Effector CD8-positive, alpha-beta T cell (primary cell): ENCODE measurements at regions not wholly inside any gene's neighbourhood (a gene's known extent, or its start where the extent isn't known, plus 50 kb on each side); places are given as distances from the start of the nearest gene placed in this dataset.
"Not testable (repeated sequence)": the region's sequence is repeated elsewhere in the genome, so short reads cannot be mapped to it uniquely, and the experiment has no call there.

ENCODE experiments used
- DNase-seq: peaks from one replicate; lab custom pipeline; 2025; lab: John Stamatoyannopoulos, UW

DNA sequence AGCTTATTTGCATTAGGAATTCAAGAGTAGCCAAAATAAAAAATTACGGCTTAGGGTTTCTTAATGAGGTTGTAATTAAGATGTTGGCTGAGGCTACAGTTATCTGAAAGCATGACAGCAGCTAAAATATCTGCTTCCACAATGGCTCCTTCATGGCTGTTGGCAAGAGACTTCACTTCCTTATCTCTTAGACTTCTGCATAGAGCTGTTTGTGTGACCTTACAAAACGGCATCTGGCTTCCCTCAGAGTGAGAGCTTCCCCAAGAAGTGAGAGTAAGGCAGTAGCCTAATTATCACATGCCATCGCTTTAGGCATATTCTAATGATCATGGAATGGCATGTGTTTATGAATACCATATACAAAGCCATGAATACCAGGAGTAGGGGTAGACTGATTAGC lies 57.6 kb downstream of the CCDC59 start:
- no peak for DNase-seq

DNA sequence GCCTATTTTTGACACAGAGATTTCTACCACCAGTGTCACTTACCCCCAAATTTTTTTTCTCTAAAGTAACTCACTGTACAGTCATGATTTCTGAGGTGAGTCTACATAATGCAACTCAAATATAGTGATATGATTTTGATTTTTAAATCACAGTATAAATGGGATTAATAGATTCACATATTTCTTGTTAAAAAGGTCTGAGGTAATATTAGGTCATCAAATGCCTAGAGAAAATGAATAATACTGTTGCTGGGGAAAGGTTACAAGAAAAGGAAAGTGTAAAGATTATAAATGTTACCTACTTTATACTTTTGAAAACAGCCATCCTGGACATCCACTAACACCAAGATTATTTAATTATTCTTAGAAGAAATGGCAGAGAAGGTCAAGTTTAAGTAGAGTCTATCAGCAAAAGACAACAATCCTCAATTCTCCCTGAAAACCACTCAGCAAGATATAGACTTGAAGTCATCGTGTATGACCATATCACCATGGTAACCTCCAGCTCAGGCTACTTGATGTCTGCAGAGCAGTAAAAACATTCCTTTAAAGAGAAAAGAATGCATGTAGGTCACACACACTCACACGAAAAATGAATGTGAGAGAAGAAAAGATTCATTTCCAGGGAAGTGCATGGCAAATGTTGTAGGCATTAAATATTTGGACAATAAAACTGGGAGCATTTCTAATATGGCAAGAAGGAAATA lies 58.7 kb downstream of the CCDC59 start:
- no peak for DNase-seq

DNA sequence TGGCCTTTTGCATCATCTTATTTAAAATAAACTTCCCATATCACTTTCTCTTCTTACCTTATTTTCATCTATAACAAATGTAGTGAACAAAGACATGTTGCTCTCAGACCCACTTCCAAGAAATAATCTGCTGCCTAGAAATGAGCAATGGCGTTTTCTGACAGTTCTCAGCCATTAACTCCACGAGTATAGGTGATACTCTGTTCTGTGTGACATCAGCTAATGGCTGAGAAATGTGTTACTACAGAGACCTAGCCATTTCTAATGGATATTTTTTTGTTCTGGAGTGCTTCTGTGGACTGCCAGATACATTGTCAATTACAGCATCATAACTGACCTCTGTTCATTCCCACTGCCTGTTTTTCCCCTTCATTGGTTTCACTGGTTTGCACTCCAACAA lies 67.8 kb downstream of the CCDC59 start:
- DNase-seq, result no peak

DNA sequence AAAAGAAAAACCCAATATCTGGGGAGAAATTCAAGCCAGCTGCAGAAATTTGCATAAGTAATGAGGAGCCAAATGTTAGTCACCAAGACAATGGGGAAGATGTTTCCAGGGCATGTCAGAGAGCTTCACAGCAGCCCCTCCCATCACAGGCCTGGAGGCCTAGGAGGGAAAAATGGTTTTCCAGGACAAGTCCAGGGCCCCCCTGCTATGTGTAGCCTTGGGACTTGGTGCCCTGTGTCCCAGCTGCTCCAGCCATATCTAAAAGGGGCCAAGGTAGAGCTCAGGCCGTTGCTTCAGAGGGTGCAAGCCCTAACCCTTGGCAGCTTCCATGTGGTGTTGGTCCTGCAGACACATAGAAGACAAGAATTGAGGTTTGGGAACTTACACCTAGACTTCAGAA lies 76.9 kb downstream of the CCDC59 start:
- not testable (repeated sequence) for DNase-seq

DNA sequence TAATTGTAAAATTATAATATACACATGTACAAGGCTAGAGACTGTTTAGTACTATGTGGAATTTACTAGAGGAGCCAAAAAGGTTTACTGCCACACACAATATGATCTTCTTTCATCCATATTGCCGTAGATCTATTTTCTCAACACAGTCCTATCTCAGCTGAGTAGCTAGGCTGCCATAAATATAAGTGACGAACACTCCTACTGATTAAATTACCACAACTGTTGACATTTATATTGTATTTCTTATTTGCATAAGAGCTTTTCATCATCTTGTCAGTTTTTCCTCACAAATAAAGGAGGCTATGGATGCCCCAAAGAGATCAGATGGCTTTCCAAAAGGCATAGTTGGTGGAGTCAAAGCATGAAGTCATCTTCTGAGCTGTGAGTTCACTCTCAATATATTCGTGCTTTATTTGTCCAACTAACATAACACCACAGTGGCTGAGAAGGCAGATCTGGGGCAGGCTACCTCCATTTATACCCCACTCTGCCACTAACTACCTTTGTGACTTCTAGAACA lies 78.6 kb downstream of the CCDC59 start:
- no peak for DNase-seq

DNA sequence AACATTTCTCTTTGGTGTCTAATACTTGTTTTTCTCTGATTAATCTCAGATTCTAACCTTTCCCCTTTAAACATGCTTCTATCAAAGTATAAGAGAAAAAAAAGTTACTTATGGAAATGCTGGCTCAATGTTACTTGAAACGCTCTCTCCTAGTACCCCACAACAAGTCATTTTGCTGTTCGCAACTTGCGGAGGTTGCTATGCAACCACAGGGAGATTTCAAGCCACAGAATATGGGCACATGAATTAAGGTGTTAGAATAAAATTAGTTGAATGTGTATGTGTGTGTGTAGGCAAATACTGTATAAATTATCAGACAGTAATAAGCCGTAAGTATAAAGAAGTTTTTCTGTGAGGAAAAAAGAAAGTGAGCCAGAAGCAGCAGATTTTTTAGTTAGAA lies 80.6 kb downstream of the CCDC59 start:
- DNase-seq, result no peak

DNA sequence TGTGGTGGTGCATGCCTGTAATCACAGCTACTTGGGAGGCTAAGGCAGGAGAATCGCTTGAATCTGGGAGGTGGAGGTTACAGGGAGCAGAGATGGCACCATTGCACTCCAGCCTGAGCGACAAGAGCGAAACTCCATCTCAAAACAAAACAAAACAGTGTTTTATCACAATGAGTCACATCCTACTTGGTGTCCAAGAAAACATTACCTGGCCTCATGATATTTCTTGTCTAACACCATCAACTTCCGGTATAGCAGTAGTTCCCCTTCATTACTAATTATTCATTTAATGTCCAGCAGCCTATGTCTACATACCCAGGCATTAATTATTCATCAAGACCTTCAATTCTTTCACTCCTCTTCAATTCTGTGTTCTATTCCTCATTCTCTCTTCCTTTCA lies 115.5 kb downstream of the CCDC59 start:
- DNase-seq, result no peak

DNA sequence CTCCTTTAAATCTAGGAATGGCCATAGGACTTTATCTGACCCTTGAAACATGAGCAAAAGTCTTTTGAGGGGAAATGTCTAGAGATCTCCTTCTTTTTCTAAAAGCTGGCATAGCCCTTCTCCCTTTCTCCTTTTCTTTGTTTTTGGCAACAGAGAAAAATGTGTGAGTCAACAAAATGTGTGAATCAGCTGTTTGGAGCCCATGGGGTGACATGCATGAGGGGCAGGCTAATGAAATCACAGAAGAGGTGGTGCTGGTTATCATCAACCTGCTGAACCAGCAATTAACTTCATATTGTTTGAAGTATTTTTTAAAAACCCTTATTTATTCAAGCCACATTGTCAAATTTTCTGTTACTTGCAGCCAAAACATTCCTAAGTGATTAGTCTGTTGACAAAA lies 132.3 kb downstream of the CCDC59 start:
- DNase-seq, result no peak

DNA sequence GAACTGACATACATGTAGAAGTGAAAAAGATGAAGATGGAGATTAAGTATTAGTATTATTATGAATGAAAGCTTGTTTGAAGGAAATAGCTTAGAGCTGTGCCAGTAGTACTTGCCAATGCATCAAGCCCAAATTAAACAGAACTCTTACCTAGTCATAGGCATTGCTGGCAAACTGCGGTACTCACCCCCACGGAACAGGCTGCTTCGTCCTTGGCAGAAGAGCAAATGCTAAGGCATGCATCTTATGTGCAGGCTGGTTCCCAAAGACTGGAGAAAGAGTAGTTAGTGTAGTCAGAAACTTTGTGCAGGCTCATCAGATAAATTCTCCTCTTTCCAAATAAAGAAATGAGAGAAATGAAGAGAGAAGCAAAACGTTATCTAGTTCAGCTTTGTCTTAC lies 134.8 kb downstream of the CCDC59 start:
- DNase-seq, result no peak

DNA sequence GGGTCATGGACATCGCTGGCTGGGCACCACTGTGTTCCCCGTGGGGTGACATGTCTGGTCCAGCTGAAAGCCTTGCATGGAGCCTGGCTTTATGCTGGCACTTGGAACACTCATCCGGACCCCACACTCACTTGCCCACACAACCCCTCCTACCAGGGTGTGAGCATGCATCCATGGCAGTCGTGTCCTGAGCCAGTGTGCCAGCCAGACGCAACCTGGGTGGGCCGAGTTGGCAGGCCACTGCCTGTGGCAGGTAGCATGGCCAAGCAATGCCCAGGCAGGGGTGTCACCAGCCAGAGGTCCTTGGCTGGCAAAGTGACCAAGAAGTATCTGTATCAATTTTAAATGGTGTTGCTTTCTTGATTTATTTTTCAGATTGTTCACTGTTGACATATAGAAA lies 141.7 kb downstream of the CCDC59 start:
- no peak for DNase-seq

DNA sequence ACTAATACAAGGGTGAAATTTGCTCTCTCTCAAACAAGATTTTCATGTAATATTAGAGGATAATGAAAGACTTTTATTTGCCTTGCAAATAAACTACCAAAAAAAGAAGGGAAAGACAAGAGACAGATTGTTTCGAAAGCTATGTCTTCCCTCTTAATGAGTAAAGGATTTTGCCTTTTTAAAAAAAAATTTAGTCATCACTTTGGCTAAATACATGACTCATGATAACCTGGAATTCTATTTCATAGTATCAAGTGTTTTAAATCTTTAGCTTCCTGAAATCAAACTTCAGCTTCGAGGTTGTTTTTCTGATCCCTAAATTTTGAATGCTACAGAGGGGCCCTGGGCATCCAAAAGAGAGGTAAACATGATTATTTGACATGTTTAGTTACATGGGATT lies 144.4 kb downstream of the CCDC59 start:
- DNase-seq, result no peak

DNA sequence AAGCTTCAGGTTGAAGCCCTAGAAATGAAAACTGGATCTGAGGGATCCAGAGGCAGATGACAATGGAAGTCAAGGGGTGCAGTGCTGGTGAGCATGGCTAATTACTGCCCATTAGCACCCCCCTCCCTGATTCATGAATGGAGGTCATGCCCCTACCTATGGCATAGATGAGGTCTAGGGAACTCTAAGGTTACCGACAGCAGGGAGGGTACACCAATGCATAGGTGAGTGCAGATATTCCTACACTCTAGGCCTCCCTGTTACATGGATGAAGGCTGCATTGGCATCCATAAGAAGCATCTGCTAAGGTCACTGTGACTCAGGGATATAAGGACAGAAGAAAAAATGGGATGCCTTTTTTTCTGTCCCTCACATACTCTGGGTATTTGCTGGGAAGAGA lies 147.3 kb downstream of the CCDC59 start:
- DNase-seq, result no peak

DNA sequence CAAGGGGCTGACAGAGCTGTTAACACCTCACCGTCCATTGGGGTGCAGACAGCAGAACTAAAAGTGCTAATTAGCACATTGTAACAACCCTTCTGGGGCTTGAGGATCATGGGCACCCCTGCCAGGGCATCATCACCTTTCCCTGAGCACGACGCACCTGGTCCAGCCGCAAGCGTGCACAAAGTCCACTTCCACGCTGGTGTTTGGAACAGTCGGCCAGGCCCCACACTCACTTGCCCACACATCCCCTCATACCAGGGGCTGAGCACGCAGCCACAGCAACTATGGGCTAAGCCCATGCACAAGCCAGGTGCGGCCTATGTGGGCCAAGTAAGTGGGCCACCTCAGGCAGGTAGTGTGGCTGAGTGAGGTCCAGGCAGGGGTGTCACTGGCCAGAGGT lies 148.7 kb downstream of the CCDC59 start:
- DNase-seq, result no peak

DNA sequence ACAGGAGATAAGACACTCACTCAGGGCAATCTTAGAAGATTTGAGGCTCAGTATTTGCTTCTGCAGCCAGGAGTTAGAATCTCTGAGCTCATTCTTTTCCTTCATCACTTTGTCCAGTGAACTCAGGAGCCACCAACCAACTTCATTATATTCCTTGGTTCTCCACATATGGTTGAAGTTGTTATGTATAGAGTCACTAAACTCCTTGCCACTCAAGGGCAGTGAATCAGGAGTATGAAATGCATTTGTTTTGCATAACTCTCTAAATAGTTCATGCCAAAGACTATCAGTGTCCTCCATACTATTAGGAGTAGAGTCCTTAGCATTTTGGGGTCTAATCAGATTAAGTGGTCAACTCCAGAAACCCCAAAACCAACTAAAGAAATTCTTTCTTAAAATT lies 150.6 kb downstream of the CCDC59 start:
- no peak for DNase-seq

DNA sequence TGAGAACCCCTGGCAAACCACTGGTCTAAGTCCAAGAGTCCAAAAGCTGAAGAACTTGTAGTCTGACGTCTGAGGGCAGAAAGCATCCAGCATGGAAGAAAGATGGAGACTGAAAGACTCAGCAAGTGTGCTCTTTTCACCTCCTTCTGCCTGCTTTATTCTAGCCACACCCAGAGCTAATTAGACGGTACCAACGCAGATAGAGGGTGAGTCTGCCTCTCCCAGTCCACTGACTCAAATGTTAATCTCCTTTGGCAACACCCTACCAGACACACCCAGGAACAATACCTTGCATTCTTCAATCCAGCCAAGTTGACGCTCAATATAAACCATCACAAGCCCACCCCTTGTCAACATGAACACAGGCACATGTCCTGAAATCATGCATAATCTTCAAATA lies 155.1 kb downstream of the CCDC59 start:
- DNase-seq, result no peak

DNA sequence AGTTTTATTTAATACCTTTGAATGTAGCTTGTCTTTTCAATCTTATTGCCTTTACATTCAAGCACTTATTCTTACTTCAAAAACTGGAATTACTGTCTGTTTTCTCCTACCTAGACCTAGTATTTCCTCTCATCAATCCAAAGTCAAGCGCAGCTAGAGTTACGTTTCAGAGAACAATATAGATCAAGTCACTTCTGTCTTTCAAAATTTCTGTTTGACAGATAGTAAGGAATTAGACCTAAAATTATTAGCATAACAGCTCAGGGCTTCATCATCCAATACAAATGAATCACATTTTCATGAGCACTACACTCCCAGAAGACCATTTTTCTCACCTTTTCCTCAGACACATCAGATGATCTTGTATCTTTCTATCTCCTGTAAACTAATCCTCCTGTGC lies 170.6 kb downstream of the CCDC59 start:
- DNase-seq, result no peak

DNA sequence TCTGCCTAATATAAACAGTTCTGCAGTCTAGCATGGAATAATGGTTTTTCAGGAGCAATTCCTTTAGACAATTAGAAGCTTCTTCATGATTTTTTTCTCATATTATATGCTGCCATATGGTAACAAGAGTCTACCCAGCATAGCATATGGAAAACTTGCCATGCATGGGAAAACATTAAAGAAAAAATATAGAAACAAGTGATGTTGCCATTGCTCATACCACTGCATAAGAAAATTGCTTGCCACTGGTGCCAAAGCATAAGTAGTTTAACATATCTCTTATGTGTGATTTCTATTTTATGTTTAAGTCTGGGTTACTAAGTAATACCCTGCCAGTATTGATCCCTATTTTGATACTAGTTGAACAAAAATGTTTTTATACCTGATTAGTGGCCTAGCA lies 171.2 kb downstream of the CCDC59 start:
- DNase-seq, result no peak

DNA sequence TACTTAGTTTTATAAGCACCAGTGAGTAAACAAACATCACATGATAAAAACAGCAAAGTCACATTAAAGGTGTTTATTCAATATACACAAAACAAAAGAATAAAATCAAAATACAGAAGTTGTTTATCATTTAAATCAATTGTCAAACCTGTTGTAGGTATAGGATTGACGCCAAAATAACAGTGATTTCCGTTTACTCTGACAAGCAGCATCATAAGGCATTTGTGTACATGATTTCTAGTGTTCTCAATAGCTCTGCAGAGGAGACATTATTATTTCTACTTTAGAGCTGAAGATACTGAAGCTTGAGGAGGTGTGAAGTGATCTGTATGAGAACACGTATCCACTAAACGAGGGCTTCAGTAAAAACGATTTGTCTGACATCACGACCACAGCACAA lies 171.9 kb downstream of the CCDC59 start:
- DNase-seq, result no peak

DNA sequence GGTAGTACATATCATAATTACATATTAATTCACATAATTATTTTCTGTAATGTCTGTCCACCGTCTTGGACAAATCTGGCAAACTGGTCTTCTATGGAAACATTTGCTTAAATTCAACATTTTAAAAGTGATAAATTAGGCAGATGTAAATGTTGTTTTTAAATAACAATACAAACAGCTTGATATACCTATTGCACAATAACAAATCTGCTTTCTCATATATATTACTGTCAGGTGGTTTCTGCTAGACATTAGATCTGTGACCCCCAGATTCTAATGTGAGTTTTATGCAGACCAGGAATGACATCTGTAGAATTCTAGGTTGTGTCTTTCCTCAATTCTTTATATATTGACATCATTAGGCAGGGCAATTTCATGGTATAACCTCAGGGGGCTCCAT lies 173.3 kb downstream of the CCDC59 start:
- DNase-seq, result no peak

DNA sequence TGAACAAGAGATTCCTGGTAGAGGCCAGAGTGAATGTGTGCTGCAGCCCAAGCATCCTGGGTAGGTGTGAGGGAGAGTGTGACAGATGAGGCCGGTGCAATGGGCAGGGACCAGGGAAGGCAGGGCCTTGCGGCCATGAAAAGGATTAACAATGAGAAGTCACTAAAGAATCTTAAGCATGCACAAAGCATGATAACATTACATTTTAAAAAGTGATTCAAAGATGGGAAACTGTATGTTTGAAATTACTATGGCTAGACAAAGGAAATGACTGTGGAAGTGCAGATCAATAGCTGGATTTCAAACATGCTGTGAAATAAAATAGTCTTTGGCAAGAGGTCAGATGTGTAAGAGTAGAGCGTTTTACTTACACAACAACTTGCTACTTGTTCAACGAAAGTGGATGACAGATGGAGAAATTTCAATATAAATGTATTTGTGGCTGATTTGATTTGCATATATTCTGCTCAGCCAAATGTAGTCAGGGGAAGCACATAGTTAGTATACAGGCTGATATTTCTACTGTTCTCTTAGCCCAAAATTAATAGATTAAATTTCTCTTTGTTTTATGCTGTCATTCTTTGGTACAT lies 175.5 kb downstream of the CCDC59 start:
- DNase-seq, result no peak

DNA sequence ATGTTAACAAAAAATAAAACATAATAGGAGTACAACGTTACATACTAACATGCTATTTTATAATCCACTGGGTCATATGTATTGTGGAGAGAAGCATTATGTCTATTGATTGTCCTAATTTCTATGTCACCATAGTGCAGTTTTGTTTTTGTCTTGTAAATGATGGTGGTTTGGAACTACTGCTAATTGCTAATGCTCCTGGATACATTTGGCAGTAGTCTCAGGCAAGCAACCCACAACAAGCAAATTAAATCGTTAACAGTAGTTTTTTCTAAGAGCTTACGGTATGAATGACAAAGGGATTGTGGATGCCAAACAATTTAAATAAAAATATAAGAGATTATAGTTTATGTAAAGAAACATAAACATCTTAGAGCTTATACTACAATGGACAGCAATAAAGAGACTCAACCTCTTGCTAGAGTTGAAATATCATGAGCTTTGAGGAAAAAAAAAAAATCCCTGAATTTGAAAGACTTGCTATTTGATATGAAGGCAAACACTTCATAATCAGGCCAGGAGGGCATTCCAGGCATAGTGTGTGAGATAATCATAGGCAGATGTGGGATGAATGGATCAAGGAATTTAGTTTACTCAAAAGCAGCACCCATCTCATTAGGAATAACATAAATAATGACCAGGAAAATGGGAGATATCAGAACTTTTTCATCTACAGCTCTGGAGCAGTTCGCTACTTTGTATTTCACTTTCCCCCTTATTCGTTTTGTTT lies 181.3 kb downstream of the CCDC59 start:
- no peak for DNase-seq

DNA sequence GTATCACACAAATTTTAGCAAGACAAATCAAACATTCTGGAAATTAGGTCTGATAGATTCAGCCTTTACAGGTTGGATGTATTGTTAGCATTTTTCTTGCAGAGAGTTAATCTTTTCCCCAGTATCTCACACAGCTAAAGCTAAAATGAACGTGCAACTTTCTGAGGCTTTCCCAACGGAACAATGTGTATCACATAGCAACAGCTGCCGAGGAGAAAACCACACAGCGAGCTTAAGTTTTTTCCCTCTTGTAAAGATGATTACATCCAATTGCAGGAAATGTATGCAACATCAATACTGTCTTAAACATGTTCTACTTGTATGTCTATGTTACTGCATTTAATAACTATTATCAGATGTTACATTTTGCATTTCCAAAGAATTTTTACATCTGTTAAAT lies 182.2 kb downstream of the CCDC59 start:
- no peak for DNase-seq

DNA sequence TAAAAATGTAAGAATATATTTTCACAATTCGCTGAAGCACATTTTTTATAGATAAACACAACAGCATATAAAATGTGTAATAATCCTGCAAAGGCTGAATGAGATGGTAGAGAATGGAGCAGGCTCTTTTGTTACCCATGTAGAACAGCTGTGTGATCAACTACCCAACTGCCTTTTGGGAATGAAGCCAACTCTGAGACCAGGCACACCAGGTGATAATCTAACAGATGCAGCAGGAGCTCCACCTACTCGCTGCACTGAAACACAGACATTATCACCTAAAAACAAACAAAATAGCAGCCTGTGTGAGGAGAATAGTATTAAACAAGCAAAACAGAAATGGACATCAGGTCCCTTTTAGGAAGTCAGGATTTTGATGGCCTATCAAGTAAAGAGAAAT lies 183.3 kb downstream of the CCDC59 start:
- DNase-seq, result no peak
